WTC11 (cell line): ENCODE measurements at regions not wholly inside any gene's neighbourhood (a gene's known extent, or its start where the extent isn't known, plus 50 kb on each side); places are given as distances from the start of the nearest gene placed in this dataset.

ENCODE experiments used
- AFF4 ChIP-seq: sonication (generic); formaldehyde crosslinking; IDR thresholded peaks from 2 replicates; pipeline ENCODE4 v1.8.1; 2023; ENCODE audit warnings: mild to moderate bottlenecking, missing genetic modification reagents, borderline replicate concordance
- CTCF ChIP-seq: fragments of 200-600 bp; IDR thresholded peaks from 2 replicates; pipeline ENCODE4 v1.8.0; 2022; ENCODE audit warnings: antibody characterized with exemption
- E2F4 ChIP-seq: sonication (generic); formaldehyde crosslinking; IDR thresholded peaks from 2 replicates; pipeline ENCODE4 v1.8.1; 2022; ENCODE audit warnings: low read depth, mild to moderate bottlenecking, moderate library complexity, missing genetic modification reagents, borderline replicate concordance
- ELF4 ChIP-seq: sonication (generic); formaldehyde crosslinking; IDR thresholded peaks from 2 replicates; pipeline ENCODE4 v1.8.1; 2022; ENCODE audit warnings: low read depth, mild to moderate bottlenecking, moderate library complexity, missing genetic modification reagents
- MAX ChIP-seq: sonication (generic); formaldehyde crosslinking; IDR thresholded peaks from 2 replicates; pipeline ENCODE4 v1.8.0; 2022; ENCODE audit warnings: mild to moderate bottlenecking, missing genetic modification reagents
- NFYB ChIP-seq: sonication (generic); formaldehyde crosslinking; conservative IDR thresholded peaks from 2 replicates; pipeline ENCODE4 v1.8.0; 2022; ENCODE audit warnings: low read depth, missing genetic modification reagents
- SP1 ChIP-seq: sonication (generic); formaldehyde crosslinking; conservative IDR thresholded peaks from 2 replicates; pipeline ENCODE4 v1.8.1; 2022; ENCODE audit warnings: missing genetic modification reagents

- no peak for TF ChIP-seq ELF4 (CRISPR knock-in tag)
- TF ChIP-seq SP1 (CRISPR knock-in tag) = no peak
- TF ChIP-seq CTCF = no peak
- TF ChIP-seq AFF4 (CRISPR knock-in tag) = no peak
- TF ChIP-seq E2F4 (CRISPR knock-in tag) = no peak
- TF ChIP-seq NFYB (CRISPR knock-in tag) = no peak
- TF ChIP-seq MAX (CRISPR knock-in tag) = no peak
These were observed 826.2 kb upstream of the DDX18 start for GRCh38 chr2:116988303-116988702.
